CD8-positive, alpha-beta memory T cell (primary cell): ENCODE measurements at regions not wholly inside any gene's neighbourhood (a gene's known extent, or its start where the extent isn't known, plus 50 kb on each side); places are given as distances from the start of the nearest gene placed in this dataset.

Experiments
- CTCF ChIA-PET: fragments of 350-600 bp; sonication (Branson Sonifier 250); formaldehyde crosslinking; loops from one replicate; lab custom pipeline; 2021; ENCODE audit warnings: antibody characterized with exemption; lab: Charles Lee
- POLR2A ChIA-PET: fragments of 350-600 bp; sonication (Branson Sonifier 250); formaldehyde crosslinking; loops from one replicate; lab custom pipeline; 2021; ENCODE audit warnings: antibody characterized with exemption; lab: Charles Lee
- DNase-seq, 5 donors: peaks; one replicate each; pipeline versions ENCODE4 v3.0.0 to v3.0.0-alpha.2; 2020 to 2022; ENCODE audit warnings: mixed read lengths in 1 of 5
- H3K27ac ChIP-seq: one replicate; pipeline ENCODE4 v1.7.0; 2013; ENCODE audit warnings: low read depth, mild to moderate bottlenecking, low read length, moderate library complexity
- H3K27me3 ChIP-seq: 2 replicates; pipeline ENCODE4 v1.7.0; 2013; ENCODE audit warnings: low read length, mild to moderate bottlenecking; ENCODE audit not compliant: insufficient read depth, poor library complexity, severe bottlenecking
- H3K36me3 ChIP-seq: 2 replicates; pipeline ENCODE4 v1.7.0; 2013; ENCODE audit warnings: mild to moderate bottlenecking, low read length, moderate library complexity; ENCODE audit not compliant: insufficient read depth
- H3K4me1 ChIP-seq: 2 replicates; pipeline ENCODE4 v1.7.0; 2013; ENCODE audit warnings: mild to moderate bottlenecking, low read length, moderate library complexity; ENCODE audit not compliant: insufficient read depth
- H3K4me3 ChIP-seq: 2 replicates; pipeline ENCODE4 v1.7.0; 2013; ENCODE audit warnings: mild to moderate bottlenecking, low read length
- H3K9me3 ChIP-seq: 2 replicates; pipeline ENCODE4 v1.7.0; 2013; ENCODE audit warnings: mild to moderate bottlenecking, low read length
- H3K27ac Mint-ChIP-seq, 8 donors: one replicate each; pipeline ENCODE4 v1.8.0; 2020 to 2021; ENCODE audit warnings: mixed read lengths in 8 of 8, mild to moderate bottlenecking in 6 of 8, inconsistent platforms in 3 of 8, moderate library complexity in 3 of 8
- H3K27me3 Mint-ChIP-seq, 2 donors: one replicate each; pipeline ENCODE4 v1.8.0; 2020 to 2021; ENCODE audit warnings: mixed read lengths in 2 of 2, mild to moderate bottlenecking in 1 of 2, moderate library complexity in 1 of 2
- H3K36me3 Mint-ChIP-seq, 3 donors: one replicate each; pipeline ENCODE4 v1.8.0; 2020 to 2021; ENCODE audit warnings: mixed read lengths in 3 of 3, inconsistent platforms in 1 of 3, mild to moderate bottlenecking in 1 of 3
- H3K4me1 Mint-ChIP-seq, 3 donors: one replicate each; pipeline ENCODE4 v1.8.0; 2020 to 2021; ENCODE audit warnings: mixed read lengths in 3 of 3, inconsistent platforms in 1 of 3, mild to moderate bottlenecking in 1 of 3
- H3K4me3 Mint-ChIP-seq, 7 donors: one replicate each; pipeline ENCODE4 v1.8.0; 2020 to 2021; ENCODE audit warnings: mixed read lengths in 7 of 7, mild to moderate bottlenecking in 6 of 7, moderate library complexity in 4 of 7, inconsistent platforms in 2 of 7
- H3K9me3 Mint-ChIP-seq, 5 donors: one replicate each; pipeline ENCODE4 v1.8.0; 2020 to 2022; ENCODE audit warnings: mixed read lengths in 5 of 5, mild to moderate bottlenecking in 3 of 5, moderate library complexity in 2 of 5, inconsistent platforms in 1 of 5

DNA sequence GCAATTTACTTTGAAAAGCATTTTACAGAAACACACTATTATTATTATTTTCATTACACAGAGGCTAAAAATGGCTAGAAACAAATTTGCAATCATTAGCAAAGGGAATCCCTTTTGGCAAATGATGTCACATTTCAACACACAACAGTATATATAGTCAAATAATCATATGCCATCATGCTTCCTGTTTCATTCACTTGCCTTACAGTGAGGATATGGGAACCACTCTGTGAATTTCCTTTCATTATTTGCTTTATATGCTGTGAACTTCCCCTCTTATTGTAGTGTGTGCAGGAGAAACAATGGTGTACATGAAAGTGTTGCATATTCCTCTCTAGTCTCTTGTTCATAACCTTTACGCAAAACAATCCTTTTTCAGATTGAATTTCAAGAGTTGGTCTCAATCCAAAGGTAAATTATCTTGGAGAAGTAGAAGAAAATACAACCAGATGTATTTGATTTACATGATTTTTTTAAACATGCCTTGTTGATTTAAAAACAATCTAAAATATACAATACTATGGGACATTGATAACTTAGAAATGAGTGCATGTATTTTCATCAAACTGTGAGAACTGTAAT, 657.3 kb downstream of the EFNB2 start:
- H3K4me3 ChIP-seq, result no peak overlapping the region
- CTCF ChIA-PET, result no interaction called here
- H3K4me1 ChIP-seq, result no peaks in the 10 kb centered on the region
- Mint-ChIP-seq H3K4me1 (no peaks in the 10 kb centered on the region), H3K36me3 (no peaks in the 10 kb centered on the region), H3K9me3 (peaks cover 0 to 2% (median 0%) of the 10 kb centered on the region in 5 donors), H3K4me3 (no peak overlapping the region), H3K27me3 (no peaks in the 10 kb centered on the region), H3K27ac (no peak overlapping the region)
- no peaks in the 10 kb centered on the region for H3K36me3 ChIP-seq
- no peaks in the 10 kb centered on the region for H3K9me3 ChIP-seq
- DNase-seq, result no peak
- H3K27ac ChIP-seq, result no peak overlapping the region
- POLR2A ChIA-PET, result no interaction called here
- no peaks in the 10 kb centered on the region for H3K27me3 ChIP-seq

DNA sequence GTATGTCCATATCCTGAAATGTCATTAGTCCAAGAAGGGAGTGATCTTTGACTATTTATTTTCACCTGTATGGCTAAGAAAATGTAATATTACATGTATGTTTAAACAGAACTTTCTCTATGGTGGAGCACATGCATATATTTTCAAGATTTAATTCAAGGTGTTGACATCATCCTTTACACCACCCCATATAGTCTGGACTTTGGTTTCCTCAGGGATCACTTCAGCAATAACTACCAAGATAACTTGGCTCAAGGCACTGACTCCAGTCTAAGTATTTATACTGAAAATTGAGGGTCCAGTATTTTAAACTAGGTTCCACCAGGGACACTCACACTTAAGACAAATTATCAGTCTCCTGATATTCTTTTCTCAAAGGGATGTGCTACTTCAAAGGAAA, 660.6 kb downstream of the EFNB2 start:
- Histone ChIP-seq H3K27me3 (no peaks in the 10 kb centered on the region), H3K4me3 (no peak overlapping the region), H3K4me1 (no peaks in the 10 kb centered on the region), H3K27ac (no peak overlapping the region), H3K9me3 (no peaks in the 10 kb centered on the region), H3K36me3 (no peaks in the 10 kb centered on the region)
- ChIA-PET CTCF (no interaction called here), POLR2A (no interaction called here)
- peaks cover 0 to 5% (median 1%) of the 10 kb centered on the region in 5 donors for H3K9me3 Mint-ChIP-seq
- no peak overlapping the region for H3K27ac Mint-ChIP-seq
- H3K36me3 Mint-ChIP-seq, result no peaks in the 10 kb centered on the region
- no peak overlapping the region for H3K4me3 Mint-ChIP-seq
- H3K27me3 Mint-ChIP-seq, result no peaks in the 10 kb centered on the region
- DNase-seq, result no peak
- no peaks in the 10 kb centered on the region for H3K4me1 Mint-ChIP-seq

DNA sequence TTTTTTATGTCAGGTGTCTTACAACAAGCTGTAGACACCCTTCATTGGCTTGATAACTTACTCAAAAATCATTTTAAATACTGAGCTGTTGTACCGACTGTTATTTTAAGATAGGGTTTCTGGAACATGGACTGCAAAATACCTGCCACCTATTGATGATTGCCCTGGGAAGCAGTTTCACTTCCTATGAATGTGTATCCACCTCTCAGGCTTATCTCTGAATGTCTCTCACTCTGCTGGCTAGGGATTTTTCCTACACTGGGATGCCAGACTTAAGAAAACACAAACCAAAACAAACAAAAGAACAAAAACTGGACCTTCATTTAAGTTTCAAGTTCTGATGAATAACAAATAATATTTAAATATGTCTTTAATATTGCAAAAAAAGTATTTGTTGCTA, 663.7 kb downstream of the EFNB2 start:
- H3K9me3 Mint-ChIP-seq, result peaks cover 0 to 5% (median 1%) of the 10 kb centered on the region in 5 donors
- CTCF ChIA-PET, result no interaction called here
- H3K36me3 Mint-ChIP-seq, result no peaks in the 10 kb centered on the region
- no peak overlapping the region for H3K4me3 ChIP-seq
- POLR2A ChIA-PET, result no interaction called here
- no peaks in the 10 kb centered on the region for H3K36me3 ChIP-seq
- H3K4me1 Mint-ChIP-seq, result no peaks in the 10 kb centered on the region
- H3K9me3 ChIP-seq, result no peaks in the 10 kb centered on the region
- no peaks in the 10 kb centered on the region for H3K4me1 ChIP-seq
- DNase-seq, result no peak
- H3K27ac ChIP-seq, result no peak overlapping the region
- no peak overlapping the region for H3K27ac Mint-ChIP-seq
- no peaks in the 10 kb centered on the region for H3K27me3 Mint-ChIP-seq
- no peaks in the 10 kb centered on the region for H3K27me3 ChIP-seq
- no peak overlapping the region for H3K4me3 Mint-ChIP-seq

DNA sequence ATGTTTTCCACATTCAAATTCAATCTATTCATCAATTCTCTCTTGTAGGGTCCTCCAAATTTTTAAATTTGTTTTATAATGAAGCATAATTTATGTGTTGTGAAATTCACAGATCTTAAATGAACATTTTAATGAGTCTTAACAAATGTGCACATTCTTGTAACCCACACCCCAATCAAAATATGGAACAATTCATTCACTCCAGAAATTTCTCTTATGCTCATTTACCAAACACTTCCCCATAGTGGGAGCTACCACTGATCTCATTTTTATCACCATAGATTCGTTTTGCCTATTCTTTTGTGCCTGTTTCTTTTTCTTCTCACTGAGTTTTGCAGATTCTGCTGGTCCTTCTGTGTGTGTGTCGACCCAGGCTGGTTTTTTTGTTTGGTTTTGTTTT, 664.1 kb downstream of the EFNB2 start:
- Mint-ChIP-seq H3K27ac (no peak overlapping the region), H3K36me3 (no peaks in the 10 kb centered on the region), H3K4me1 (no peaks in the 10 kb centered on the region), H3K4me3 (no peak overlapping the region), H3K27me3 (no peaks in the 10 kb centered on the region), H3K9me3 (peaks cover 0 to 6% (median 1%) of the 10 kb centered on the region in 5 donors)
- no peaks in the 10 kb centered on the region for H3K36me3 ChIP-seq
- H3K27me3 ChIP-seq, result no peaks in the 10 kb centered on the region
- CTCF ChIA-PET, result no interaction called here
- DNase-seq, result no peak
- no peak overlapping the region for H3K27ac ChIP-seq
- H3K9me3 ChIP-seq, result no peaks in the 10 kb centered on the region
- POLR2A ChIA-PET, result no interaction called here
- H3K4me3 ChIP-seq, result no peak overlapping the region
- H3K4me1 ChIP-seq, result no peaks in the 10 kb centered on the region

DNA sequence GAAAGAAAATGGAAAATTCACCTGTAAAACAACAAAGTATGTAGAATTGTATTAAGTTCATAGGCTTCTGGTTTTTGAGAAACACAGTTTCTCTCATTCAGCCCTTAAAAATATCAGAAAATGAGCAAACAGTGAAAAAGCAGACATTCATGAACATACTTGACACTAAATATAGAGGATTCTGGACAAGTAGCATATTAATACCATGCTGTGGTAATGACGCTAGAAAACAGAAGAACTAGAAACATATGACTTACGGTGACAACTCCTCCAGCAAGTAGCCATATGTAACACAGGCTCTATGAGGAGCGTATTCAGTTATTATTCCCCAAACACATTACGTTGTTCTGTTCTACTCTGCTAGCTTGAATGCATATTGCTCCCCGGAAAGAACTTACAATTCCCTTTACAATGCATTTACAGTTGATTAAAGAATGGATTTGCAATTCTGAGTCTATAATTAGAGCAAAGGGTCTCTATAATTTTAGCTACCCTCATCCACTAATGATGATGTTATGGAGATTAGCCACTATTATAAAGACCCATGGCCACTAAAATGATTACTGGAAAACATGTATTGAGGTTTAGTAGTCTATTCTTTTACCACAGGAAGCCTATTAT, 672.1 kb downstream of the EFNB2 start:
- Mint-ChIP-seq H3K9me3 (peaks cover 0 to 6% (median 0%) of the 10 kb centered on the region in 5 donors), H3K27ac (no peak overlapping the region), H3K4me1 (no peaks in the 10 kb centered on the region), H3K4me3 (no peak overlapping the region), H3K36me3 (no peaks in the 10 kb centered on the region), H3K27me3 (no peaks in the 10 kb centered on the region)
- Histone ChIP-seq H3K4me1 (no peaks in the 10 kb centered on the region), H3K27me3 (no peaks in the 10 kb centered on the region), H3K4me3 (no peak overlapping the region), H3K9me3 (no peaks in the 10 kb centered on the region), H3K36me3 (no peaks in the 10 kb centered on the region), H3K27ac (no peak overlapping the region)
- DNase-seq, result no peak
- CTCF ChIA-PET, result no interaction called here
- POLR2A ChIA-PET, result no interaction called here

DNA sequence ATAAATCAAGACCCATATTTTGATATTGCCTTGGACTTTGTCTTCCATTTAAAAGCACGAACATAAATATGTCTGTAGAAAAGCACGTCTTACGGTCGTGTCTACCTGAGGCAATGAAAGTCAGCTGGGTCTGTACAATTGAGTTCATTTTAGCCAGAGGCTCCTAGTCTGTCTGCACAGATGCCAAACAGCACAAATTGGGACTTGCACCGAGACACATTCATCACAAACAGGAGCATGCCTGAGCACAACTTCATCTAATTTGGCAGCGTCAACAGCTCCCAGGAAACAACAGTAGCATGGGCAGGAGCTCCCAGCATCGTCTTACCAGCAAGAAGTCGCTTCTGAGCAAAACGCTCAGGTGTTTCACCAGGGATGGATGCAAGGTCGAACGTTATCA, 687.0 kb downstream of the EFNB2 start:
- Mint-ChIP-seq H3K9me3 (peaks cover 0 to 6% (median 0%) of the 10 kb centered on the region in 5 donors), H3K27ac (no peak overlapping the region), H3K4me1 (no peaks in the 10 kb centered on the region), H3K4me3 (no peak overlapping the region), H3K27me3 (no peaks in the 10 kb centered on the region), H3K36me3 (no peaks in the 10 kb centered on the region)
- Histone ChIP-seq H3K4me3 (no peak overlapping the region), H3K4me1 (no peaks in the 10 kb centered on the region), H3K9me3 (no peaks in the 10 kb centered on the region), H3K36me3 (no peaks in the 10 kb centered on the region), H3K27me3 (no peaks in the 10 kb centered on the region), H3K27ac (no peak overlapping the region)
- POLR2A ChIA-PET, result no interaction called here
- CTCF ChIA-PET, result no interaction called here
- no peak for DNase-seq

DNA sequence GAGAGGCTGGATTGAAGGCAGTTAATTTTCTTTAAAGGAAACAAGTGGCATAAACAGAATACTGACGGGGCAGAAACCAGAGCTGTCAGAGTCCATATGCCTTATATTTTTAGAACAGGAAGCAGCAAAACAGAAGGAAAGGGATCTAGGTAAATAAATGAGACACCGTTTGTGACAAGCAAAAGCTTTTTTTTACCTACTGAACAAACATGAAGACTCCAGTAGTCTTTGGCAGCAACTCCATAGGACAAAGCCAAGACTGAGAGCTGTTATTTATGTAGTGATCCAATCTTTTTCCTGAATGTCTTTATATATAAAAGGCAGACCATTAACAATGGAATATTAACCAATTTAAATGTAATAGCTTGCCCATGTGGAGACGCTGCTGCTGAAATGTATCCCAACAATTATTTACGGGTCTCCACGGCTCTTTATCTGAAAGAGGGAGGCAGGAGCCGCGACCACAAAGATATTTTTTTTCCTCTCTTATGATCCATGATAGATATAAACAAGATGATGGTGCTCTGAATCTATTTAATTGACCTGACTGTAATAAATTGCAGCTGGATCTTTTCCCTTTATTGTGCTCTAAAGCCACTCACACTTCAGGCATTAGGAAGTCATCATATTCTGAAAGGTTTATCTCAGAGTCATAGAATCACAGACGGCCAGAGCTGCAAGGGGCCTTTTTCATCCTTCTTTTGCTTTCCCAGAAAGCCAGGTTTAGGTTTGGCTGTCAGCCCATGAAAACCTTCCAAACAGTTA, 687.8 kb downstream of the EFNB2 start:
- Mint-ChIP-seq H3K27ac (no peak overlapping the region), H3K27me3 (no peaks in the 10 kb centered on the region), H3K36me3 (no peaks in the 10 kb centered on the region), H3K4me3 (no peak overlapping the region), H3K9me3 (peaks cover 0 to 6% (median 0%) of the 10 kb centered on the region in 5 donors), H3K4me1 (no peaks in the 10 kb centered on the region)
- Histone ChIP-seq H3K4me3 (no peak overlapping the region), H3K36me3 (no peaks in the 10 kb centered on the region), H3K4me1 (no peaks in the 10 kb centered on the region), H3K27ac (no peak overlapping the region), H3K27me3 (no peaks in the 10 kb centered on the region), H3K9me3 (no peaks in the 10 kb centered on the region)
- ChIA-PET CTCF (no interaction called here), POLR2A (no interaction called here)
- DNase-seq, result no peak

DNA sequence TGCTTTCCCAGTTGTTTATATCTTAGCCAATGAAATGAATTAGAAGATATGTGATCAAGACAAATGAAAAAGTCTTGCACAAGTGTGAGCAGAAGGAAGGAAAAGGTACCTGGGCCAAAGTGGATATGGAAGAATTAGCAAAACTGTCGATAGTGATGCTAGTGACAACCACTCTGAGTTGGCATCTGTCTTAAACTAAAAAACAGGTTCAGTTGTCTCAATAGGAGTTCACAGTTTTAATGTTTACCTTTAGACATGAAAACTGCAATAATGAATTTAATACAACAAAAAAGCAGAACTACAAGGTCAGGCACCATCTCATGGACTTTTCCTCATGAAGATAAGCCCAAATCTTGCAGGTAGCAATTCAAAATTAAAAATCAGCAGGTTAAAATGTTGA, 688.5 kb downstream of the EFNB2 start:
- Mint-ChIP-seq H3K27ac (no peak overlapping the region), H3K36me3 (no peaks in the 10 kb centered on the region), H3K4me1 (no peaks in the 10 kb centered on the region), H3K9me3 (peaks cover 0 to 6% (median 0%) of the 10 kb centered on the region in 5 donors), H3K4me3 (no peak overlapping the region), H3K27me3 (no peaks in the 10 kb centered on the region)
- ChIA-PET CTCF (no interaction called here), POLR2A (no interaction called here)
- Histone ChIP-seq H3K27me3 (no peaks in the 10 kb centered on the region), H3K4me1 (no peaks in the 10 kb centered on the region), H3K36me3 (no peaks in the 10 kb centered on the region), H3K4me3 (no peak overlapping the region), H3K9me3 (no peaks in the 10 kb centered on the region), H3K27ac (no peak overlapping the region)
- no peak for DNase-seq
